HUES64 (cell line): ENCODE measurements at regions not wholly inside any gene's neighbourhood (a gene's known extent, or its start where the extent isn't known, plus 50 kb on each side); places are given as distances from the start of the nearest gene placed in this dataset.

ENCODE experiments used
- H3K27ac ChIP-seq: 2 replicates; pipeline ENCODE4 v1.7.0; 2013; ENCODE audit warnings: low read depth, low read length, inconsistent platforms
- H3K27me3 ChIP-seq: 2 replicates; pipeline ENCODE4 v1.6.1; 2013; ENCODE audit warnings: mild to moderate bottlenecking, low read length; ENCODE audit not compliant: insufficient read depth
- H3K36me3 ChIP-seq: 2 replicates; pipeline ENCODE4 v1.6.1; 2013; ENCODE audit warnings: mild to moderate bottlenecking, low read length; ENCODE audit not compliant: insufficient read depth
- H3K4me1 ChIP-seq: 2 replicates; pipeline ENCODE4 v1.6.1; 2013; ENCODE audit warnings: mild to moderate bottlenecking, low read length, moderate library complexity; ENCODE audit not compliant: insufficient read depth
- H3K4me3 ChIP-seq: 2 replicates; pipeline ENCODE4 v1.5.1; 2013; ENCODE audit warnings: mild to moderate bottlenecking, low read length, moderate library complexity
- H3K9ac ChIP-seq: 2 replicates; pipeline ENCODE4 v1.6.1; 2013; ENCODE audit warnings: mild to moderate bottlenecking, low read depth, low read length
- H3K9me3 ChIP-seq: 2 replicates; pipeline ENCODE4 v1.6.1; 2013; ENCODE audit warnings: low read depth, low read length; ENCODE audit not compliant: insufficient read depth
- WGBS: fragments of 150-250, 120-280 bp; methylation state at CpG from one replicate; pipeline ENCODE4 v1.1.7; 2013; ENCODE audit warnings: missing lambda C conversion rate; 5-methylcytosine and 5-hydroxymethylcytosine counted together

- H3K4me3 ChIP-seq = no peak overlapping the region
- no peaks in the 10 kb centered on the region for H3K36me3 ChIP-seq
- no peaks in the 10 kb centered on the region for H3K4me1 ChIP-seq
- no peak overlapping the region for H3K27ac ChIP-seq
- H3K9ac ChIP-seq = no peak overlapping the region
- H3K9me3 ChIP-seq = no peaks in the 10 kb centered on the region
- no peaks in the 10 kb centered on the region for H3K27me3 ChIP-seq
- 93% methylated on average over 6 of the region's 6 CpGs for WGBS
These were observed 223.4 kb upstream of the FOXA2 start for GRCh38 chr20:22807646-22808244.

GRCh38 chr20:22808628-22809027, 224.3 kb upstream of the FOXA2 start:
- H3K9ac ChIP-seq = no peak overlapping the region
- 50% methylated on average over 2 of the region's 2 CpGs for WGBS
- H3K4me3 ChIP-seq = no peak overlapping the region
- no peaks in the 10 kb centered on the region for H3K36me3 ChIP-seq
- H3K4me1 ChIP-seq = no peaks in the 10 kb centered on the region
- no peaks in the 10 kb centered on the region for H3K9me3 ChIP-seq
- H3K27ac ChIP-seq = no peak overlapping the region
- H3K27me3 ChIP-seq = no peaks in the 10 kb centered on the region

- no peak overlapping the region for H3K4me3 ChIP-seq
- H3K27ac ChIP-seq = no peak overlapping the region
- no peak overlapping the region for H3K9ac ChIP-seq
- no peaks in the 10 kb centered on the region for H3K36me3 ChIP-seq
- no peaks in the 10 kb centered on the region for H3K27me3 ChIP-seq
- H3K9me3 ChIP-seq = no peaks in the 10 kb centered on the region
- no peaks in the 10 kb centered on the region for H3K4me1 ChIP-seq
- 92% methylated on average over 7 of the region's 7 CpGs for WGBS
These were observed 225.1 kb upstream of the SSTR4 start for GRCh38 chr20:22810030-22810429.

GRCh38 chr20:22810626-22811569, 224.2 kb upstream of the SSTR4 start:
- WGBS = 90% methylated on average over 9 of the region's 11 CpGs
- Histone ChIP-seq H3K4me1 (no peaks in the 10 kb centered on the region), H3K36me3 (no peaks in the 10 kb centered on the region), H3K27me3 (no peaks in the 10 kb centered on the region), H3K9ac (no peak overlapping the region), H3K9me3 (no peaks in the 10 kb centered on the region), H3K4me3 (no peak overlapping the region), H3K27ac (no peak overlapping the region)

- peaks cover 4% of the 10 kb centered on the region; the same call in 1 of the 2 replicates for H3K4me1 ChIP-seq
- H3K4me3 ChIP-seq = no peak overlapping the region
- no peak overlapping the region for H3K9ac ChIP-seq
- 91% methylated on average over 9 of the region's 9 CpGs for WGBS
- no peaks in the 10 kb centered on the region for H3K27me3 ChIP-seq
- H3K36me3 ChIP-seq = no peaks in the 10 kb centered on the region
- no peaks in the 10 kb centered on the region for H3K9me3 ChIP-seq
- no peak overlapping the region for H3K27ac ChIP-seq
These were observed 220.5 kb upstream of the SSTR4 start for GRCh38 chr20:22814471-22815205.

- Histone ChIP-seq H3K9ac (no peak overlapping the region), H3K36me3 (no peaks in the 10 kb centered on the region), H3K4me1 (peaks cover 4% of the 10 kb centered on the region; the same call in 1 of the 2 replicates), H3K27me3 (no peaks in the 10 kb centered on the region), H3K4me3 (no peak overlapping the region), H3K9me3 (no peaks in the 10 kb centered on the region), H3K27ac (no peak overlapping the region)
- 88% methylated on average over 5 of the region's 5 CpGs for WGBS
These were observed 219.9 kb upstream of the SSTR4 start for GRCh38 chr20:22815206-22815551.

- WGBS = 95% methylated on average over 7 of the region's 9 CpGs
- Histone ChIP-seq H3K9me3 (no peaks in the 10 kb centered on the region), H3K36me3 (no peaks in the 10 kb centered on the region), H3K4me1 (peaks cover 4% of the 10 kb centered on the region; the same call in 1 of the 2 replicates), H3K4me3 (no peak overlapping the region), H3K27ac (no peak overlapping the region), H3K27me3 (no peaks in the 10 kb centered on the region), H3K9ac (no peak overlapping the region)
These were observed 219.4 kb upstream of the SSTR4 start for GRCh38 chr20:22815603-22816315.

GRCh38 chr20:22818636-22819035, 216.5 kb upstream of the SSTR4 start:
- Histone ChIP-seq H3K27me3 (no peaks in the 10 kb centered on the region), H3K36me3 (no peaks in the 10 kb centered on the region), H3K9ac (no peak overlapping the region), H3K4me3 (no peak overlapping the region), H3K4me1 (peaks cover 4% of the 10 kb centered on the region; the same call in 1 of the 2 replicates), H3K27ac (no peak overlapping the region), H3K9me3 (no peaks in the 10 kb centered on the region)
- 90% methylated on average over 3 of the region's 4 CpGs for WGBS

GRCh38 chr20:22819112-22819511, 216.0 kb upstream of the SSTR4 start:
- H3K9me3 ChIP-seq = no peaks in the 10 kb centered on the region
- H3K36me3 ChIP-seq = no peaks in the 10 kb centered on the region
- 90% methylated on average over 4 of the region's 4 CpGs for WGBS
- H3K4me1 ChIP-seq = peaks cover 4% of the 10 kb centered on the region; the same call in 1 of the 2 replicates
- no peaks in the 10 kb centered on the region for H3K27me3 ChIP-seq
- no peak overlapping the region for H3K9ac ChIP-seq
- H3K27ac ChIP-seq = no peak overlapping the region
- no peak overlapping the region for H3K4me3 ChIP-seq

GRCh38 chr20:22819784-22820183, 215.3 kb upstream of the SSTR4 start:
- H3K4me3 ChIP-seq = no peak overlapping the region
- no peak overlapping the region for H3K9ac ChIP-seq
- no peak overlapping the region for H3K27ac ChIP-seq
- WGBS = 71% methylated on average over 2 of the region's 2 CpGs
- no peaks in the 10 kb centered on the region for H3K27me3 ChIP-seq
- peaks cover 4% of the 10 kb centered on the region; the same call in 1 of the 2 replicates for H3K4me1 ChIP-seq
- H3K36me3 ChIP-seq = no peaks in the 10 kb centered on the region
- H3K9me3 ChIP-seq = no peaks in the 10 kb centered on the region
